HCT116 (cell line): ENCODE measurements at regions not wholly inside any gene's neighbourhood (a gene's known extent, or its start where the extent isn't known, plus 50 kb on each side); places are given as distances from the start of the nearest gene placed in this dataset.
"Not testable (repeated sequence)": the region's sequence is repeated elsewhere in the genome, so short reads cannot be mapped to it uniquely, and the experiment has no call there.

Source experiments
- ATAC-seq: fragments of 200-7000 bp; cut with Tn5 transposase; 2 replicates; pipeline ENCODE4 v1.9.1; 2020; ENCODE audit warnings: mild to moderate bottlenecking, moderate library complexity
- BruUV-seq: library from RNA; stranded (reverse); fragments of 400-500 nt; replicated peaks from 2 replicates; lab custom pipeline; 2021; lab: Mats Ljungman, UMichigan
- CTCF ChIA-PET: fragments of 300-600 bp; sonication (Branson Sonifier 250); formaldehyde crosslinking; loops from one replicate; lab custom pipeline; 2021; ENCODE audit warnings: antibody characterized with exemption; lab: Charles Lee
- POLR2A ChIA-PET: fragments of 300-600, 350-600 bp; sonication (Branson Sonifier 250); formaldehyde crosslinking; loops from one replicate; lab custom pipeline; 2021; ENCODE audit warnings: antibody characterized with exemption; lab: Charles Lee
- RAD21 ChIA-PET, 2 experiments: fragments of 300-600 bp; sonication (Branson Sonifier 250); formaldehyde crosslinking; loops; one replicate each; lab custom pipeline; 2023; ENCODE audit warnings: low total read pairs in 2 of 2; ENCODE audit not compliant: uncharacterized antibody in 2 of 2, unreplicated experiment in 2 of 2, low non-redundant PET in 1 of 2; lab: Charles Lee
- DNase-seq: peaks from one replicate; pipeline ENCODE4 v3.0.0-alpha.2; 2010; ENCODE audit warnings: low read depth, low spot score
- H2AFZ ChIP-seq: fragments of 200-600 bp; shearing (Covaris generic), sonication (generic); 2 replicates; pipeline ENCODE4 v1.6.1; 2017; ENCODE audit warnings: low read depth, mixed run types, mixed read lengths, antibody characterized with exemption, low read length; ENCODE audit not compliant: poor library complexity, severe bottlenecking
- H3K27ac ChIP-seq: 2 replicates; pipeline ENCODE4 v1.5.1; 2012; ENCODE audit warnings: low read depth, low read length
- H3K27me3 ChIP-seq: fragments of 200-600 bp; sonication (generic); 2 replicates; pipeline ENCODE4 v1.6.1; 2016; ENCODE audit warnings: mixed run types, low read length, mixed read lengths; ENCODE audit not compliant: insufficient read depth
- H3K36me3 ChIP-seq, 2 experiments: fragments of 200-500 bp in 1 of 2; fragments of 200-600 bp in 1 of 2; sonication (Bioruptor generic) in 1 of 2; sonication (generic) in 1 of 2; 2 replicates each; pipeline versions ENCODE4 v1.5.1 to v1.6.1; 2014 to 2016; ENCODE audit warnings: low read length in 2 of 2, inconsistent platforms in 1 of 2, mixed read lengths in 1 of 2, mixed run types in 1 of 2; ENCODE audit not compliant: insufficient read depth in 2 of 2, control insufficient read depth in 1 of 2
- H3K4me1 ChIP-seq, 2 experiments: fragments of 200-600 bp in 1 of 2; sonication (generic) in 1 of 2; 2 replicates each; pipeline versions ENCODE4 v1.5.1 to v1.6.1; 2012 to 2017; ENCODE audit warnings: low read length in 2 of 2, inconsistent platforms in 1 of 2, mild to moderate bottlenecking in 1 of 2, mixed read lengths in 1 of 2, mixed run types in 1 of 2, moderate library complexity in 1 of 2; ENCODE audit not compliant: insufficient read depth in 2 of 2, control insufficient read depth in 1 of 2
- H3K4me2 ChIP-seq: fragments of 200-600 bp; sonication (generic); 2 replicates; pipeline ENCODE4 v1.6.1; 2017; ENCODE audit warnings: mixed run types, low read length, mixed read lengths
- H3K4me3 ChIP-seq, 2 experiments: fragments of 200-600 bp in 1 of 2; sonication (generic) in 1 of 2; replicated peaks in 1 of 2; 2 replicates each; pipeline ENCODE4 v1.5.1; 2011 to 2016; ENCODE audit warnings: low read length in 2 of 2, control low read depth in 1 of 2, low read depth in 1 of 2, mild to moderate bottlenecking in 1 of 2, mixed read lengths in 1 of 2, mixed run types in 1 of 2
- H3K79me2 ChIP-seq: fragments of 200-600 bp; sonication (generic); 2 replicates; pipeline ENCODE4 v1.6.1; 2017; ENCODE audit warnings: mild to moderate bottlenecking, mixed run types, low read length, moderate library complexity, mixed read lengths; ENCODE audit not compliant: insufficient read depth
- H3K9ac ChIP-seq: fragments of 200-600 bp; sonication (generic); 2 replicates; pipeline ENCODE4 v1.6.1; 2016; ENCODE audit warnings: low read length, mixed read lengths
- H3K9me2 ChIP-seq: fragments of 200-600 bp; sonication (generic), shearing (Covaris generic); 2 replicates; pipeline ENCODE4 v1.6.1; 2017; ENCODE audit warnings: mixed run types, mild to moderate bottlenecking, moderate library complexity; ENCODE audit not compliant: insufficient read depth
- H3K9me3 ChIP-seq, 2 experiments: fragments of 200-500 bp in 1 of 2; fragments of 200-600 bp in 1 of 2; sonication (Bioruptor generic) in 1 of 2; sonication (generic) in 1 of 2; 2 replicates each; pipeline ENCODE4 v1.6.1; 2014 to 2017; ENCODE audit warnings: low read length in 2 of 2, mixed read lengths in 2 of 2, inconsistent platforms in 1 of 2, low read depth in 1 of 2, mild to moderate bottlenecking in 1 of 2, mixed run types in 1 of 2, moderate library complexity in 1 of 2; ENCODE audit not compliant: control insufficient read depth in 1 of 2, insufficient read depth in 1 of 2
- H4K20me1 ChIP-seq: fragments of 200-600 bp; sonication (generic), shearing (Covaris generic); 2 replicates; pipeline ENCODE4 v1.6.1; 2017; ENCODE audit warnings: mixed run types, mild to moderate bottlenecking, moderate library complexity; ENCODE audit not compliant: insufficient read depth
- ATF3 ChIP-seq: IDR thresholded peaks from 2 replicates; pipeline ENCODE4 v1.6.1; 2012
- CBX3 ChIP-seq: IDR thresholded peaks from 2 replicates; pipeline ENCODE4 v1.6.1; 2012; ENCODE audit warnings: low read depth
- CEBPB ChIP-seq: IDR thresholded peaks from 2 replicates; pipeline ENCODE4 v1.6.1; 2012; ENCODE audit warnings: low read depth
- EGR1 ChIP-seq: IDR thresholded peaks from 2 replicates; pipeline ENCODE4 v1.6.1; 2012; ENCODE audit warnings: low read depth
- ELF1 ChIP-seq: IDR thresholded peaks from 2 replicates; pipeline ENCODE4 v1.6.1; 2012; ENCODE audit warnings: low read depth, borderline replicate concordance
- EZH2 ChIP-seq: fragments of 200-600 bp; sonication (generic); IDR thresholded peaks from 2 replicates; pipeline ENCODE4 v1.6.1; 2017; ENCODE audit warnings: antibody characterized with exemption, mixed run types
- FOSL1 ChIP-seq: IDR thresholded peaks from 2 replicates; pipeline ENCODE4 v1.6.1; 2012; ENCODE audit warnings: low read depth
- JUND ChIP-seq: IDR thresholded peaks from 2 replicates; pipeline ENCODE4 v1.6.1; 2012
- REST ChIP-seq: IDR thresholded peaks from 2 replicates; pipeline ENCODE4 v1.6.1; 2012; ENCODE audit warnings: low read depth
- SIN3A ChIP-seq: IDR thresholded peaks from 2 replicates; pipeline ENCODE4 v1.6.1; 2012; ENCODE audit warnings: low read depth
- SRF ChIP-seq: IDR thresholded peaks from 2 replicates; pipeline ENCODE4 v1.6.1; 2012; ENCODE audit warnings: low read depth
- TCF7L2 ChIP-seq: IDR thresholded peaks from 2 replicates; pipeline ENCODE4 v1.7.0; 2011; ENCODE audit warnings: borderline replicate concordance, inconsistent platforms; ENCODE audit not compliant: insufficient read depth, insufficient read length; ENCODE audit errors: extremely low read depth
- ZBTB33 ChIP-seq: IDR thresholded peaks from 2 replicates; pipeline ENCODE4 v1.6.1; 2011; ENCODE audit warnings: mild to moderate bottlenecking, low read length, moderate library complexity; ENCODE audit not compliant: insufficient replicate concordance; ENCODE audit errors: extremely low read depth
- intact Hi-C: fragments of 100-400 bp; cut with micrococcal nuclease; formaldehyde crosslinking; loops from 2 replicates; pipeline ENCODE4 v1.10.0; 2022

GRCh38 chr3:87543408-87543807 lies 267.0 kb upstream of the POU1F1 start:
- H4K20me1 ChIP-seq, H3K4me1 ChIP-seq, BruUV-seq, H3K36me3 ChIP-seq, POLR2A ChIA-PET, H3K27me3 ChIP-seq, RAD21 ChIA-PET, DNase-seq, intact Hi-C loops, H3K9me3 ChIP-seq, H3K4me2 ChIP-seq, CTCF ChIA-PET, H3K27ac ChIP-seq, H3K4me3 ChIP-seq, ATAC-seq, H2AFZ ChIP-seq, H3K9me2 ChIP-seq, H3K79me2 ChIP-seq, H3K9ac ChIP-seq: not testable (repeated sequence)

GRCh38 chr3:87541723-87542122 lies 265.3 kb upstream of the POU1F1 start:
- no peaks in the 10 kb centered on the region for H3K4me1 ChIP-seq
- H3K9me2 ChIP-seq: no peaks in the 10 kb centered on the region
- BruUV-seq: no TSS peak
- no peak overlapping the region for H2AFZ ChIP-seq
- H3K4me2 ChIP-seq: no peak overlapping the region
- H3K27me3 ChIP-seq: no peaks in the 10 kb centered on the region
- ChIA-PET POLR2A (no interaction called here), RAD21 (no interaction called here), CTCF (no interaction called here)
- DNase-seq (no peak), ATAC-seq (no peak)
- no peaks in the 10 kb centered on the region; the same call in 1 of the 2 replicates for H4K20me1 ChIP-seq
- no peak overlapping the region for H3K4me3 ChIP-seq
- no peak overlapping the region for H3K27ac ChIP-seq
- no peaks in the 10 kb centered on the region for H3K9me3 ChIP-seq
- H3K9ac ChIP-seq: no peak overlapping the region
- no peaks in the 10 kb centered on the region for H3K79me2 ChIP-seq
- intact Hi-C loops: no loop called here
- no peaks in the 10 kb centered on the region for H3K36me3 ChIP-seq
- TF ChIP-seq EZH2 (no peak), REST (no peak), ELF1 (no peak), JUND (no peak), CEBPB (no peak), EGR1 (no peak), CBX3 (no peak), FOSL1 (no peak), SRF (no peak), ZBTB33 (no peak), SIN3A (no peak), ATF3 (no peak), TCF7L2 (no peak)
